Loucy (cell line): ENCODE measurements at regions not wholly inside any gene's neighbourhood (a gene's known extent, or its start where the extent isn't known, plus 50 kb on each side); places are given as distances from the start of the nearest gene placed in this dataset.

Source experiments
- CTCF ChIP-seq: fragments of 200-600 bp; sonication (generic); conservative IDR thresholded peaks from 2 replicates; pipeline ENCODE4 v1.5.1; 2014; ENCODE audit warnings: mild to moderate bottlenecking, antibody characterized with exemption, low read length
- EZH2phosphoT487 ChIP-seq: fragments of 200-600 bp; IDR thresholded peaks from 2 replicates; pipeline ENCODE4 v1.6.1; 2018; ENCODE audit warnings: antibody characterized with exemption, mild to moderate bottlenecking, moderate library complexity, borderline replicate concordance

GRCh38 chr3:3675186-3675585, 124.0 kb upstream of the LRRN1 start:
- TF ChIP-seq CTCF (no peak), EZH2phosphoT487 (no peak)
